IgD-negative memory B cell (primary cell): ENCODE measurements at regions not wholly inside any gene's neighbourhood (a gene's known extent, or its start where the extent isn't known, plus 50 kb on each side); places are given as distances from the start of the nearest gene placed in this dataset.
"Not testable (repeated sequence)": the region's sequence is repeated elsewhere in the genome, so short reads cannot be mapped to it uniquely, and the experiment has no call there.

Source experiments
- H3K27ac Mint-ChIP-seq, 3 donors: one replicate each; pipeline ENCODE4 v1.8.0; 2020 to 2022; ENCODE audit warnings: mild to moderate bottlenecking in 3 of 3, mixed read lengths in 3 of 3, moderate library complexity in 1 of 3
- H3K27me3 Mint-ChIP-seq: one replicate; pipeline ENCODE4 v1.8.0; 2021; ENCODE audit warnings: mixed read lengths
- H3K36me3 Mint-ChIP-seq: one replicate; pipeline ENCODE4 v1.8.0; 2020; ENCODE audit warnings: mild to moderate bottlenecking, mixed read lengths
- H3K4me1 Mint-ChIP-seq, 3 donors: one replicate each; pipeline ENCODE4 v1.8.0; 2020 to 2022; ENCODE audit warnings: mixed read lengths in 3 of 3, mild to moderate bottlenecking in 1 of 3
- H3K4me3 Mint-ChIP-seq, 4 donors: one replicate each; pipeline ENCODE4 v1.8.0; 2020 to 2022; ENCODE audit warnings: mild to moderate bottlenecking in 4 of 4, mixed read lengths in 4 of 4, moderate library complexity in 3 of 4
- H3K9me3 Mint-ChIP-seq, 3 donors: one replicate each; pipeline ENCODE4 v1.8.0; 2020 to 2021; ENCODE audit warnings: mixed read lengths in 3 of 3, mild to moderate bottlenecking in 1 of 3

- Mint-ChIP-seq H3K36me3 (no peaks in the 10 kb centered on the region), H3K4me3 (no peak overlapping the region), H3K27me3 (no peaks in the 10 kb centered on the region), H3K4me1 (no peaks in the 10 kb centered on the region), H3K27ac (no peak overlapping the region), H3K9me3 (peaks cover 4 to 8% (median 5%) of the 10 kb centered on the region in 3 donors)
These were observed 1015.8 kb upstream of the GRIA3 start for GRCh38 chrX:122168241-122168640.

GRCh38 chrX:122184791-122185190 is 999.3 kb upstream of the GRIA3 start:
- H3K4me1 Mint-ChIP-seq: no peaks in the 10 kb centered on the region
- no peak overlapping the region for H3K27ac Mint-ChIP-seq
- no peak overlapping the region for H3K4me3 Mint-ChIP-seq
- peaks cover 2 to 22% (median 7%) of the 10 kb centered on the region in 3 donors for H3K9me3 Mint-ChIP-seq
- no peaks in the 10 kb centered on the region for H3K27me3 Mint-ChIP-seq
- no peaks in the 10 kb centered on the region for H3K36me3 Mint-ChIP-seq

GRCh38 chrX:122187069-122187713 is 996.9 kb upstream of the GRIA3 start:
- Mint-ChIP-seq H3K36me3 (no peaks in the 10 kb centered on the region), H3K4me1 (no peaks in the 10 kb centered on the region), H3K27ac (no peak overlapping the region), H3K9me3 (peaks cover 2 to 22% (median 7%) of the 10 kb centered on the region in 3 donors), H3K4me3 (no peak overlapping the region), H3K27me3 (no peaks in the 10 kb centered on the region)

GRCh38 chrX:122188751-122189150 is 995.3 kb upstream of the GRIA3 start:
- H3K36me3 Mint-ChIP-seq: no peaks in the 10 kb centered on the region
- H3K4me1 Mint-ChIP-seq: no peaks in the 10 kb centered on the region
- H3K27ac Mint-ChIP-seq: no peak overlapping the region
- H3K27me3 Mint-ChIP-seq: no peaks in the 10 kb centered on the region
- H3K9me3 Mint-ChIP-seq: peaks cover 4 to 18% (median 7%) of the 10 kb centered on the region in 3 donors
- H3K4me3 Mint-ChIP-seq: no peak overlapping the region

- H3K9me3 Mint-ChIP-seq: peaks cover 3 to 5% (median 4%) of the 10 kb centered on the region in 3 donors
- H3K4me3 Mint-ChIP-seq: no peak overlapping the region
- H3K4me1 Mint-ChIP-seq: no peaks in the 10 kb centered on the region
- H3K27me3 Mint-ChIP-seq: no peaks in the 10 kb centered on the region
- no peak overlapping the region for H3K27ac Mint-ChIP-seq
- no peaks in the 10 kb centered on the region for H3K36me3 Mint-ChIP-seq
These were observed 987.7 kb upstream of the GRIA3 start for GRCh38 chrX:122196343-122196742.

- H3K9me3 Mint-ChIP-seq: peaks cover 2 to 10% (median 3%) of the 10 kb centered on the region in 3 donors
- no peaks in the 10 kb centered on the region for H3K27me3 Mint-ChIP-seq
- no peak overlapping the region for H3K4me3 Mint-ChIP-seq
- no peak overlapping the region for H3K27ac Mint-ChIP-seq
- no peaks in the 10 kb centered on the region for H3K4me1 Mint-ChIP-seq
- no peaks in the 10 kb centered on the region for H3K36me3 Mint-ChIP-seq
These were observed 980.7 kb upstream of the GRIA3 start for GRCh38 chrX:122203399-122203798.

- Mint-ChIP-seq H3K4me1 (peaks cover 0 to 3% (median 0%) of the 10 kb centered on the region in 3 donors), H3K27me3 (no peaks in the 10 kb centered on the region), H3K9me3 (peaks cover 2 to 16% (median 5%) of the 10 kb centered on the region in 3 donors), H3K36me3 (no peaks in the 10 kb centered on the region), H3K27ac (no peak overlapping the region), H3K4me3 (no peak overlapping the region)
These were observed 965.4 kb upstream of the GRIA3 start for GRCh38 chrX:122218666-122219065.

GRCh38 chrX:122219226-122219625 is 964.9 kb upstream of the GRIA3 start:
- Mint-ChIP-seq H3K4me1 (peaks cover 0 to 3% (median 0%) of the 10 kb centered on the region in 3 donors), H3K4me3 (no peak overlapping the region), H3K36me3 (no peaks in the 10 kb centered on the region), H3K27ac (no peak overlapping the region), H3K9me3 (peaks cover 2 to 16% (median 5%) of the 10 kb centered on the region in 3 donors), H3K27me3 (no peaks in the 10 kb centered on the region)

- Mint-ChIP-seq H3K27me3 (no peaks in the 10 kb centered on the region), H3K4me1 (peaks cover 0 to 3% (median 0%) of the 10 kb centered on the region in 3 donors), H3K4me3 (no peak overlapping the region), H3K36me3 (no peaks in the 10 kb centered on the region), H3K9me3 (peaks cover 2 to 18% (median 6%) of the 10 kb centered on the region in 3 donors), H3K27ac (no peak overlapping the region)
These were observed 964.3 kb upstream of the GRIA3 start for GRCh38 chrX:122219735-122220134.

GRCh38 chrX:122220644-122221373 is 963.3 kb upstream of the GRIA3 start:
- H3K4me1 Mint-ChIP-seq: peaks cover 0 to 3% (median 0%) of the 10 kb centered on the region in 3 donors
- no peak overlapping the region for H3K4me3 Mint-ChIP-seq
- peaks cover 2 to 12% (median 9%) of the 10 kb centered on the region in 3 donors for H3K9me3 Mint-ChIP-seq
- H3K27me3 Mint-ChIP-seq: no peaks in the 10 kb centered on the region
- H3K27ac Mint-ChIP-seq: no peak overlapping the region
- H3K36me3 Mint-ChIP-seq: no peaks in the 10 kb centered on the region

GRCh38 chrX:122221810-122222209 is 962.3 kb upstream of the GRIA3 start:
- not testable (repeated sequence) for H3K27me3 Mint-ChIP-seq, H3K4me3 Mint-ChIP-seq, H3K27ac Mint-ChIP-seq, H3K4me1 Mint-ChIP-seq, H3K36me3 Mint-ChIP-seq
- peaks cover 2 to 12% (median 9%) of the 10 kb centered on the region in 3 donors for H3K9me3 Mint-ChIP-seq

GRCh38 chrX:122224137-122224536 is 959.9 kb upstream of the GRIA3 start:
- not testable (repeated sequence) for H3K4me3 Mint-ChIP-seq, H3K9me3 Mint-ChIP-seq, H3K4me1 Mint-ChIP-seq, H3K27ac Mint-ChIP-seq, H3K36me3 Mint-ChIP-seq, H3K27me3 Mint-ChIP-seq

GRCh38 chrX:122238801-122239200 is 945.3 kb upstream of the GRIA3 start:
- peaks cover 2 to 10% (median 4%) of the 10 kb centered on the region in 3 donors for H3K9me3 Mint-ChIP-seq
- no peak overlapping the region for H3K27ac Mint-ChIP-seq
- H3K36me3 Mint-ChIP-seq: no peaks in the 10 kb centered on the region
- H3K4me1 Mint-ChIP-seq: no peaks in the 10 kb centered on the region
- no peak overlapping the region for H3K4me3 Mint-ChIP-seq
- no peaks in the 10 kb centered on the region for H3K27me3 Mint-ChIP-seq

- Mint-ChIP-seq H3K27me3 (no peaks in the 10 kb centered on the region), H3K36me3 (no peaks in the 10 kb centered on the region), H3K4me1 (no peaks in the 10 kb centered on the region), H3K27ac (no peak overlapping the region), H3K4me3 (no peak overlapping the region), H3K9me3 (peaks cover 2 to 4% (median 2%) of the 10 kb centered on the region in 3 donors)
These were observed 942.1 kb upstream of the GRIA3 start for GRCh38 chrX:122241959-122242358.

GRCh38 chrX:122244080-122244479 is 940.0 kb upstream of the GRIA3 start:
- H3K27me3 Mint-ChIP-seq: no peaks in the 10 kb centered on the region
- no peaks in the 10 kb centered on the region for H3K36me3 Mint-ChIP-seq
- no peak overlapping the region for H3K4me3 Mint-ChIP-seq
- H3K9me3 Mint-ChIP-seq: peaks cover 2 to 4% (median 2%) of the 10 kb centered on the region in 3 donors
- H3K27ac Mint-ChIP-seq: no peak overlapping the region
- no peaks in the 10 kb centered on the region for H3K4me1 Mint-ChIP-seq

GRCh38 chrX:122245175-122245574 is 938.9 kb upstream of the GRIA3 start:
- H3K27ac Mint-ChIP-seq: no peak overlapping the region
- no peaks in the 10 kb centered on the region for H3K27me3 Mint-ChIP-seq
- H3K9me3 Mint-ChIP-seq: peaks cover 0 to under 1% (median 0%) of the 10 kb centered on the region in 3 donors
- H3K4me1 Mint-ChIP-seq: no peaks in the 10 kb centered on the region
- H3K36me3 Mint-ChIP-seq: no peaks in the 10 kb centered on the region
- H3K4me3 Mint-ChIP-seq: no peak overlapping the region
